IMR-90 (cell line): ENCODE measurements at regions not wholly inside any gene's neighbourhood (a gene's known extent, or its start where the extent isn't known, plus 50 kb on each side); places are given as distances from the start of the nearest gene placed in this dataset.
A peak's percentile ranks its signal among the peaks of the same experiment; 100 is the strongest.

Source experiments
- ATAC-seq: fragments of 200-7000 bp; cut with Tn5 transposase; 2 replicates; pipeline ENCODE4 v1.9.1; 2020; ENCODE audit warnings: low read depth, mild to moderate bottlenecking, moderate library complexity
- BruUV-seq: library from RNA; stranded (reverse); fragments of 400-500 nt; replicated peaks from 2 replicates; lab custom pipeline; 2021; lab: Mats Ljungman, UMichigan
- CTCF ChIA-PET: fragments of 300-600 bp; formaldehyde crosslinking; extraction: SDS; loops from one replicate; lab custom pipeline; 2021; ENCODE audit warnings: antibody characterized with exemption; lab: Yijun Ruan, JAX
- POLR2A ChIA-PET: fragments of 300-600 bp; sonication (Branson Sonifier 250); formaldehyde crosslinking; loops from one replicate; lab custom pipeline; 2022; ENCODE audit warnings: antibody characterized with exemption; ENCODE audit not compliant: unreplicated experiment; lab: Charles Lee
- DNase-seq: peaks from one replicate; pipeline ENCODE4 v3.0.0; 2013
- H2AFZ ChIP-seq: replicated peaks from 2 replicates; pipeline ENCODE3; 2013; ENCODE audit warnings: low read length, mild to moderate bottlenecking; ENCODE audit not compliant: poor library complexity
- H2AK5ac ChIP-seq: 2 replicates; pipeline ENCODE4 v1.6.1; 2013; ENCODE audit warnings: low read depth, low read length, inconsistent platforms
- H2AK9ac ChIP-seq: replicated peaks from 2 replicates; pipeline ENCODE3; 2013; ENCODE audit warnings: mild to moderate bottlenecking, low read depth, low read length, moderate library complexity; ENCODE audit not compliant: poor library complexity
- H2BK120ac ChIP-seq: 2 replicates; pipeline ENCODE4 v1.6.1; 2013; ENCODE audit warnings: low read depth, low read length, inconsistent platforms
- H2BK15ac ChIP-seq: 3 replicates; pipeline ENCODE4 v1.6.1; 2013; ENCODE audit warnings: low read depth, low read length, inconsistent platforms
- H2BK20ac ChIP-seq: 2 replicates; pipeline ENCODE4 v1.6.1; 2013; ENCODE audit warnings: low read depth, mild to moderate bottlenecking, inconsistent platforms, low read length, moderate library complexity
- H2BK5ac ChIP-seq: 2 replicates; pipeline ENCODE4 v1.6.1; 2013; ENCODE audit warnings: mild to moderate bottlenecking, low read depth, low read length, inconsistent platforms; ENCODE audit not compliant: poor library complexity, severe bottlenecking
- H3K14ac ChIP-seq: replicated peaks from 2 replicates; pipeline ENCODE4 v1.6.1; 2013; ENCODE audit warnings: low read depth, low read length, inconsistent platforms
- H3K18ac ChIP-seq: 2 replicates; pipeline ENCODE4 v1.6.1; 2013; ENCODE audit warnings: low read depth, low read length, control low read depth
- H3K23ac ChIP-seq: 2 replicates; pipeline ENCODE4 v1.6.1; 2013; ENCODE audit warnings: low read depth, low read length, inconsistent platforms
- H3K27ac ChIP-seq: 2 replicates; pipeline ENCODE4 v1.5.1; 2013; ENCODE audit warnings: mild to moderate bottlenecking, control low read depth, low read length; ENCODE audit not compliant: insufficient read depth
- H3K27me3 ChIP-seq: 2 replicates; pipeline ENCODE4 v1.6.1; 2013; ENCODE audit warnings: low read length; ENCODE audit not compliant: control insufficient read depth, insufficient read depth
- H3K36me3 ChIP-seq: 2 replicates; pipeline ENCODE4 v1.6.1; 2013; ENCODE audit warnings: low read length, mixed read lengths; ENCODE audit not compliant: control insufficient read depth, insufficient read depth
- H3K4ac ChIP-seq: 2 replicates; pipeline ENCODE4 v1.6.1; 2013; ENCODE audit warnings: low read depth, low read length, inconsistent platforms
- H3K4me1 ChIP-seq: 2 replicates; pipeline ENCODE4 v1.6.1; 2013; ENCODE audit warnings: low read length, mixed read lengths; ENCODE audit not compliant: control insufficient read depth, insufficient read depth
- H3K4me2 ChIP-seq: 2 replicates; pipeline ENCODE4 v1.6.1; 2013; ENCODE audit warnings: low read depth, mild to moderate bottlenecking, control low read depth, low read length, moderate library complexity
- H3K4me3 ChIP-seq: 2 replicates; pipeline ENCODE4 v1.5.1; 2013; ENCODE audit warnings: low read depth, mild to moderate bottlenecking, control low read depth, low read length, moderate library complexity; ENCODE audit not compliant: insufficient read depth
- H3K56ac ChIP-seq: 2 replicates; pipeline ENCODE4 v1.6.1; 2013; ENCODE audit warnings: low read length, inconsistent platforms; ENCODE audit not compliant: insufficient read depth; ENCODE audit errors: extremely low read depth
- H3K79me1 ChIP-seq, 2 experiments: 2 replicates each; pipeline ENCODE4 v1.6.1; 2013; ENCODE audit warnings: low read length in 2 of 2, inconsistent platforms in 1 of 2, low read depth in 1 of 2
- H3K9ac ChIP-seq: 2 replicates; pipeline ENCODE4 v1.6.1; 2013; ENCODE audit warnings: low read depth, low read length, control low read depth
- H3K9me1 ChIP-seq: 2 replicates; pipeline ENCODE4 v1.6.1; 2013; ENCODE audit warnings: low read length, inconsistent platforms; ENCODE audit not compliant: insufficient read depth
- H3K9me3 ChIP-seq: 2 replicates; pipeline ENCODE4 v1.6.1; 2013; ENCODE audit warnings: low read length; ENCODE audit not compliant: control insufficient read depth, insufficient read depth
- H4K20me1 ChIP-seq: 2 replicates; pipeline ENCODE4 v1.6.1; 2013; ENCODE audit warnings: low read length, inconsistent platforms; ENCODE audit not compliant: insufficient read depth
- H4K5ac ChIP-seq: 2 replicates; pipeline ENCODE4 v1.6.1; 2013; ENCODE audit warnings: mild to moderate bottlenecking, low read depth, low read length, control low read depth
- H4K8ac ChIP-seq, 2 experiments: 2 replicates each; pipeline ENCODE4 v1.6.1; 2013; ENCODE audit warnings: low read depth in 2 of 2, low read length in 2 of 2, control low read depth in 1 of 2, inconsistent platforms in 1 of 2
- H4K91ac ChIP-seq: 2 replicates; pipeline ENCODE4 v1.6.1; 2013; ENCODE audit warnings: low read depth, low read length, inconsistent platforms; ENCODE audit not compliant: insufficient read depth
- MAFK ChIP-seq: IDR thresholded peaks from 2 replicates; pipeline ENCODE4 v1.6.1; 2012; ENCODE audit warnings: low read depth, low read length, improper control_type of control experiment
- SMC3 ChIP-seq: fragments of 150-350 bp; IDR thresholded peaks from 2 replicates; pipeline ENCODE4 v1.6.1; 2016; ENCODE audit warnings: low read depth, mild to moderate bottlenecking, antibody characterized with exemption, low read length, moderate library complexity
- WGBS, 2 experiments: methylation state at CpG; one replicate each; pipeline versions ENCODE4 v1.1.5 to v1.1.7; 2013; ENCODE audit warnings: missing lambda C conversion rate in 2 of 2; ENCODE audit not compliant: insufficient read length in 1 of 2; ENCODE audit errors: extremely low coverage in 2 of 2; 5-methylcytosine and 5-hydroxymethylcytosine counted together
- dilution Hi-C: fragments of 300-500 bp; cut with HindIII; formaldehyde crosslinking; loops from one replicate; pipeline ENCODE4 v1.14.3; 2018; ENCODE audit warnings: low sequenced_read_pairs; ENCODE audit not compliant: unreplicated experiment
- in situ Hi-C: fragments of 300-500 bp; cut with MboI; formaldehyde crosslinking; loops from 3 replicates; pipeline ENCODE4 v1.14.3; 2019; ENCODE audit warnings: low sequenced_read_pairs, inconsistent platforms, mixed read lengths
- intact Hi-C: fragments of 100-400 bp; cut with micrococcal nuclease; formaldehyde crosslinking; loops from 2 replicates; pipeline ENCODE4 v1.10.0; 2022

GRCh38 chr18:29882620-29883019, 1159.9 kb downstream of the DSC3 start:
- POLR2A ChIA-PET: no interaction called here
- Histone ChIP-seq H3K56ac (no peak overlapping the region), H3K27ac (no peak overlapping the region), H3K9me3 (no peaks in the 10 kb centered on the region), H3K18ac (no peak overlapping the region), H4K8ac (no peak overlapping the region), H3K27me3 (no peaks in the 10 kb centered on the region), H3K4me2 (no peak overlapping the region), H2AK5ac (no peak overlapping the region), H2AFZ (no peak overlapping the region), H3K79me1 (no peaks in the 10 kb centered on the region), H3K14ac (no peak overlapping the region), H4K20me1 (no peaks in the 10 kb centered on the region), H2BK20ac (no peak overlapping the region), H3K4me3 (no peak overlapping the region), H4K91ac (no peak overlapping the region), H3K9me1 (no peaks in the 10 kb centered on the region), H3K9ac (no peak overlapping the region), H3K4me1 (no peaks in the 10 kb centered on the region), H2BK15ac (no peak overlapping the region), H3K23ac (no peak overlapping the region), H4K5ac (no peak overlapping the region), H3K4ac (no peak overlapping the region), H2BK120ac (no peak overlapping the region), H3K36me3 (no peaks in the 10 kb centered on the region), H2BK5ac (no peak overlapping the region), H2AK9ac (no peak overlapping the region)
- CTCF ChIA-PET: no interaction called here
- WGBS, 2 experiments: no CpG with 5 or more reads among the region's 1 CpG
- intact Hi-C loops (no loop called here), in situ Hi-C loops (no loop called here), dilution Hi-C loops (no loop called here)
- no peak for DNase-seq
- no peak for ATAC-seq
- TF ChIP-seq SMC3: no peak
- TF ChIP-seq MAFK: peak; percentile 68
- BruUV-seq: no TSS peak
